ENCODE measurements at regions not wholly inside any gene's neighbourhood (a gene's known extent, or its start where the extent isn't known, plus 50 kb on each side); places are given as distances from the start of the nearest gene placed in this dataset.

- Mint-ChIP-seq H3K9me3 (no peaks in the 10 kb centered on the region), H3K27me3 (ENCODE audit: insufficient read depth) (peaks cover 4% of the 10 kb centered on the region), H3K36me3 (ENCODE audit: low read depth) (no peaks in the 10 kb centered on the region), H3K27ac (no peak overlapping the region), H3K4me1 (ENCODE audit: low read depth) (no peaks in the 10 kb centered on the region), H3K4me3 (no peak overlapping the region)
- intact Hi-C loops (cut with micrococcal nuclease) = loop anchor here (10.0 kb wide), 1 partner anchor 323 kb away; no protein-coding TSS in a partner anchor
- DNase-seq (ENCODE audit: low spot score) = no peak
Measured at GRCh38 chr12:41701943-41702601, 442.6 kb downstream of the GXYLT1 start.

DNA sequence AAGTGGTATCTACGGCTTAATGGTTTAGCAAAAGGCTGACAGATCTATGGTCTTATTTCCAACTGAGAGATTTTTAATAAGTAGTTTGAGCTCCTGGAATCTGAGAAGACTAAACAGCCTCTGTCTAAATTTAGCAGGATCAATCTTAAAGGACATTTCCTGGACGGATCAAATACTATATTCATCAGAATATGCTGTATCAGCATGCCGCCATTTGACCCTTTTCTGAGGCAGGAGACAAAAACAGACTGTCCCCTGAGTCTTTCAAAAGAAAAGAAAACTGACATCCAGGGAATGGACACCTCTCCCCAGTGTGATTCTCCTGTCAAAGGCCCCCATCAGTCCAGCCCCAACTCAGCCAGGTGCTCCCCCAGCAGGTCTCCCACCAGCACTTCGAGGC lies 443.7 kb downstream of the GXYLT1 start:
- Mint-ChIP-seq H3K4me1 (ENCODE audit: low read depth) (no peaks in the 10 kb centered on the region), H3K4me3 (no peak overlapping the region), H3K9me3 (no peaks in the 10 kb centered on the region), H3K27ac (no peak overlapping the region), H3K36me3 (ENCODE audit: low read depth) (no peaks in the 10 kb centered on the region), H3K27me3 (ENCODE audit: insufficient read depth) (peaks cover 4% of the 10 kb centered on the region)
- no peak for DNase-seq (ENCODE audit: low spot score)
- intact Hi-C loops (cut with micrococcal nuclease) = loop anchor here (10.0 kb wide), 1 partner anchor 324 kb away; no protein-coding TSS in a partner anchor

GRCh38 chr12:41699658-41700057 lies 445.0 kb downstream of the GXYLT1 start:
- H3K4me3 Mint-ChIP-seq = no peak overlapping the region
- no peaks in the 10 kb centered on the region for H3K9me3 Mint-ChIP-seq
- DNase-seq (ENCODE audit: low spot score) = no peak
- H3K27me3 Mint-ChIP-seq (ENCODE audit: insufficient read depth) = peaks cover 4% of the 10 kb centered on the region
- H3K36me3 Mint-ChIP-seq (ENCODE audit: low read depth) = no peaks in the 10 kb centered on the region
- intact Hi-C loops (cut with micrococcal nuclease) = loop anchor here (10.0 kb wide), 1 partner anchor 325 kb away; no protein-coding TSS in a partner anchor
- H3K4me1 Mint-ChIP-seq (ENCODE audit: low read depth) = no peaks in the 10 kb centered on the region
- H3K27ac Mint-ChIP-seq = no peak overlapping the region

DNA sequence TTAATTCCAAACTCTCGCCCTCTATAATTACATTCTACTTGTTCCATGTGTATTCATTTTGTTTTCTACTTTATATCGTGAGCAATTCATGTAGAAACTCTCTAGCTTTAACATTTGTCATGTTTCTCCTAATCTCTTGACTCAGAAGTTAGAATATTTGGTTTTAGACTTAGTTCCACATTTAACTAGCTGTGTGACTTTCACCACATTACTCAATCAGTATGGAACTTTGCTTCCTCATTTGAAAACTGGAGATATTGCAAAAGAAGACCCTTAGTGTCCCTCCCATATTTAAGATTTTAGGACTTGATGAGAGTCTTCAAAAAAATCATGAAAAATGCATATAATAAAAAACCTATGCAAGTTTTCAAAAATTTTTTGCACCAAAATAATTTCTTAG lies 447.5 kb downstream of the GXYLT1 start:
- H3K9me3 Mint-ChIP-seq = no peaks in the 10 kb centered on the region
- no peak overlapping the region for H3K27ac Mint-ChIP-seq
- intact Hi-C loops (cut with micrococcal nuclease) = no loop called here
- no peak for DNase-seq (ENCODE audit: low spot score)
- no peaks in the 10 kb centered on the region for H3K27me3 Mint-ChIP-seq (ENCODE audit: insufficient read depth)
- no peaks in the 10 kb centered on the region for H3K36me3 Mint-ChIP-seq (ENCODE audit: low read depth)
- H3K4me1 Mint-ChIP-seq (ENCODE audit: low read depth) = no peaks in the 10 kb centered on the region
- H3K4me3 Mint-ChIP-seq = no peak overlapping the region

GRCh38 chr12:41684997-41685396 lies 459.7 kb downstream of the GXYLT1 start:
- H3K36me3 Mint-ChIP-seq (ENCODE audit: low read depth) = no peaks in the 10 kb centered on the region
- DNase-seq (ENCODE audit: low spot score) = no peak
- H3K27me3 Mint-ChIP-seq (ENCODE audit: insufficient read depth) = no peaks in the 10 kb centered on the region
- intact Hi-C loops (cut with micrococcal nuclease) = no loop called here
- no peak overlapping the region for H3K4me3 Mint-ChIP-seq
- H3K27ac Mint-ChIP-seq = no peak overlapping the region
- no peaks in the 10 kb centered on the region for H3K4me1 Mint-ChIP-seq (ENCODE audit: low read depth)
- H3K9me3 Mint-ChIP-seq = no peaks in the 10 kb centered on the region

- no peak for DNase-seq (ENCODE audit: low spot score)
- Mint-ChIP-seq H3K36me3 (ENCODE audit: low read depth) (no peaks in the 10 kb centered on the region), H3K9me3 (peaks cover 1% of the 10 kb centered on the region), H3K4me1 (ENCODE audit: low read depth) (no peaks in the 10 kb centered on the region), H3K27ac (no peak overlapping the region), H3K4me3 (no peak overlapping the region), H3K27me3 (ENCODE audit: insufficient read depth) (no peaks in the 10 kb centered on the region)
- intact Hi-C loops (cut with micrococcal nuclease) = no loop called here
Measured at GRCh38 chr12:41683513-41684240, 461.0 kb downstream of the GXYLT1 start.

GRCh38 chr12:41683023-41683422 lies 461.7 kb downstream of the GXYLT1 start:
- intact Hi-C loops (cut with micrococcal nuclease) = no loop called here
- Mint-ChIP-seq H3K4me3 (no peak overlapping the region), H3K9me3 (peaks cover 5% of the 10 kb centered on the region), H3K4me1 (ENCODE audit: low read depth) (no peaks in the 10 kb centered on the region), H3K27ac (no peak overlapping the region), H3K27me3 (ENCODE audit: insufficient read depth) (no peaks in the 10 kb centered on the region), H3K36me3 (ENCODE audit: low read depth) (no peaks in the 10 kb centered on the region)
- no peak for DNase-seq (ENCODE audit: low spot score)

GRCh38 chr12:41681898-41682297 lies 462.8 kb downstream of the GXYLT1 start:
- DNase-seq (ENCODE audit: low spot score) = no peak
- Mint-ChIP-seq H3K36me3 (ENCODE audit: low read depth) (no peaks in the 10 kb centered on the region), H3K9me3 (peaks cover 5% of the 10 kb centered on the region), H3K27ac (no peak overlapping the region), H3K4me1 (ENCODE audit: low read depth) (no peaks in the 10 kb centered on the region), H3K4me3 (no peak overlapping the region), H3K27me3 (ENCODE audit: insufficient read depth) (no peaks in the 10 kb centered on the region)
- intact Hi-C loops (cut with micrococcal nuclease) = no loop called here

DNA sequence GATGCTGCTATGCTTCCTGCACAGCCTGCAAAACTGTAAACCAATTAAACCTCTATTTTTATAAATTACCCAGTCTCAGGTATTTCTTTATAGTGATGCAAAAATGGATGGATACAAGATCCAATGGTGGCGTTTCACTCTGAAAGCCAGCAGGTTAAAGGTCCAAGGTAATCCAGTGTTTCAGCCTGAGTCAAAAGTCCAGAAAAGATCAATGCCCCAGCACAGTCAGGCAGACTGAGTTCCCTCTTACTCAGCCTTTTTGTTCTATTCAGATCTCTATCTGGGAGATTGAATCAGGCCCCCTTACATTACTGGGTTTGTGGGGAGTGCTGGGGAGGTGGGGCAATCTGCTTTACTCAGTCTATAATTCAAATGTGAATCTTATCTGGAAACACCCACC lies 464.5 kb downstream of the GXYLT1 start:
- intact Hi-C loops (cut with micrococcal nuclease) = no loop called here
- Mint-ChIP-seq H3K27me3 (ENCODE audit: insufficient read depth) (no peaks in the 10 kb centered on the region), H3K36me3 (ENCODE audit: low read depth) (no peaks in the 10 kb centered on the region), H3K9me3 (peaks cover 5% of the 10 kb centered on the region), H3K4me3 (no peak overlapping the region), H3K27ac (no peak overlapping the region), H3K4me1 (ENCODE audit: low read depth) (no peaks in the 10 kb centered on the region)
- no peak for DNase-seq (ENCODE audit: low spot score)

DNA sequence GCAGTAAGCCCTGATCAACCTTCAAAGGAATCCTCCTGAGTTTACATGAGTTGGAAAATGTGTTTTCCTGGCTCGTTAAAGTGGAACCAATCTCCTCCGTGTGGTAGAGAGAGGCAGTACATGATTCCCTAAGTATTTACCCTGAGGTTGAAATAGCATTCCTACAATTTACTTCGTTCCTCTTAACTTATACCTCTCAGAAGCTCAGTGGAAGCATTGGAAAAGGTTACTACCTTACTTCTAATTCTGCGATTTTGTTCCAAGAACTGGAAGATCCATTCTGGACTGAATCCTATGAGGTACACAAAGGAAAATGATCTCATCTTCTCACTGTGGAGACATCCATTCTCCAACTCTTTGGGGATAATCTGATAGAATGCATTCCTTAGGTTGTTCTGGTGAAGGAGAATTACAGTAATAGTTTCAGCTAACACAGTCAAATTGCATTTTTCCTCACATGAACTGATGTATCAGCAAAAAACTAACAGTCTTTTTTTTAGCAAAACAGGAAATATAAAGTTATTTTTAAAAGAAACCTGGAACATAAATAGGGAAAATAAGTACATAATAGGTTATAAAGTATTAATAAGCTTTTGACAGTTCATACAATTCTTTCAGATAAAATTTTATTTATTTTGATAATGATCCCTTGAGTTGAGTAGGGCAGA lies 475.6 kb downstream of the PDZRN4 start:
- Mint-ChIP-seq H3K27ac (no peak overlapping the region), H3K9me3 (peaks cover 6% of the 10 kb centered on the region), H3K36me3 (ENCODE audit: low read depth) (no peaks in the 10 kb centered on the region), H3K4me1 (ENCODE audit: low read depth) (no peaks in the 10 kb centered on the region), H3K4me3 (no peak overlapping the region), H3K27me3 (ENCODE audit: insufficient read depth) (no peaks in the 10 kb centered on the region)
- intact Hi-C loops (cut with micrococcal nuclease) = no loop called here
- no peak for DNase-seq (ENCODE audit: low spot score)

DNA sequence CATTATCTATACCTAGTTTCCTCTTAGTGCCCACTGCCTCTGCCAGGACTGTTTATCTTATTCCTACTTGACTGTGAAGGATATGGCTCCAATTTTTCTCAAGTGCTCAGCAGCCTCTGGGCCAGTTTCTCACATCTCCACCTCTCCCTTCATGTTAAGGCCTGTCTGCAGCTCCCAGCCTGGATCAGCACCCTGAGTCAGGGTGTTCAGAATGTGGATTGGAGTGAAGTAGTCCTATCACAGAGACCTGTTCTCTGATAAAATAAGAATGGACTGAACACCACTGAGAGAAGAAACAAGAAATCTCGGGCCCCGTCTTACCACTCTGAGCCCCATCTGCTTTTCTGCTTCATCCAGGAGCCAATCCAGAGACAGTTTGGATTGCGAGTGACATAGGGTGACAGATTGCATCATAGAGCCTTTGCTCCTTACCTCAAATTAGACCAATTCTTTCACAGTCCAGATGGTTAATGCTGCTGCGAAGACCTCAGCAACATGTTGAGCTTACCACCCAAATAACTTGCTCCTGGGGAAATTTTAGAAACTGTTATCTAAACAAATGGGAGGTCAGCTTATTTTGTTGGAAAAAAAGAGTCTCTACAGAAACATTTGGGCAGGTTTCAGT lies 473.1 kb downstream of the PDZRN4 start:
- no peaks in the 10 kb centered on the region for H3K4me1 Mint-ChIP-seq (ENCODE audit: low read depth)
- H3K9me3 Mint-ChIP-seq = peaks cover 6% of the 10 kb centered on the region
- intact Hi-C loops (cut with micrococcal nuclease) = no loop called here
- no peaks in the 10 kb centered on the region for H3K27me3 Mint-ChIP-seq (ENCODE audit: insufficient read depth)
- H3K27ac Mint-ChIP-seq = no peak overlapping the region
- no peak for DNase-seq (ENCODE audit: low spot score)
- no peaks in the 10 kb centered on the region for H3K36me3 Mint-ChIP-seq (ENCODE audit: low read depth)
- no peak overlapping the region for H3K4me3 Mint-ChIP-seq

- no peaks in the 10 kb centered on the region for H3K9me3 Mint-ChIP-seq
- no peaks in the 10 kb centered on the region for H3K4me1 Mint-ChIP-seq (ENCODE audit: low read depth)
- intact Hi-C loops (cut with micrococcal nuclease) = no loop called here
- no peak for DNase-seq (ENCODE audit: low spot score)
- no peak overlapping the region for H3K27ac Mint-ChIP-seq
- H3K27me3 Mint-ChIP-seq (ENCODE audit: insufficient read depth) = no peaks in the 10 kb centered on the region
- no peaks in the 10 kb centered on the region for H3K36me3 Mint-ChIP-seq (ENCODE audit: low read depth)
- H3K4me3 Mint-ChIP-seq = no peak overlapping the region
Measured at GRCh38 chr12:41656454-41656853, 468.3 kb downstream of the PDZRN4 start.
